ENCODE measurements at regions not wholly inside any gene's neighbourhood (a gene's known extent, or its start where the extent isn't known, plus 50 kb on each side); places are given as distances from the start of the nearest gene placed in this dataset.

- TF ChIP-seq CTCF (IDR thresholded peaks at IDR 0.05): no peak
- TF ChIP-seq POLR2A (IDR thresholded peaks at IDR 0.05): no peak
Observed at GRCh38 chr5:84680908-84681307, 296.2 kb upstream of the EDIL3 start.
